ENCODE measurements at regions not wholly inside any gene's neighbourhood (a gene's known extent, or its start where the extent isn't known, plus 50 kb on each side); places are given as distances from the start of the nearest gene placed in this dataset.

GRCh38 chr6:104653781-104654180, 205.9 kb downstream of the HACE1 start:
- Histone ChIP-seq H3K9ac (no peak overlapping the region), H3K9me2 (no peaks in the 10 kb centered on the region), H3K27ac (ENCODE audit: low read depth in 2 of 2, low read length in 1 of 2) (no peak overlapping the region), H4K20me1 (ENCODE audit: insufficient read depth) (no peaks in the 10 kb centered on the region), H3K36me3 (replicated peaks in 1 of 2; ENCODE audit: control insufficient read depth in 1 of 2, insufficient read depth in 2 of 2, low read length in 1 of 2) (no peaks in the 10 kb centered on the region), H3F3A (replicated peaks; ENCODE audit: insufficient read depth) (no peaks in the 10 kb centered on the region), H3K79me2 (ENCODE audit: insufficient read depth) (no peaks in the 10 kb centered on the region), H3K27me3 (ENCODE audit: insufficient read depth) (no peaks in the 10 kb centered on the region), H3K4me1 (ENCODE audit: control insufficient read depth in 1 of 2, insufficient read depth in 2 of 2, low read depth in 1 of 2, low read length in 1 of 2) (no peaks in the 10 kb centered on the region), H3K4me2 (no peak overlapping the region), H3K4me3 (ENCODE audit: low read depth in 2 of 2, low read length in 1 of 2) (no peak overlapping the region), H2AFZ (ENCODE audit: low read depth) (no peak overlapping the region), H3K9me3 (no peaks in the 10 kb centered on the region)
- POLR2A ChIA-PET = interaction anchor here (0.6 kb wide), 1 partner anchor 468 kb away, joined by 3 read pairs; no protein-coding TSS in a partner anchor
- 69% methylated on average over 3 of the region's 3 CpGs for WGBS (ENCODE audit: low lambda C conversion rate)
- DNase-seq = no peak
- TF ChIP-seq CHD2 (IDR thresholded peaks at IDR 0.05; ENCODE audit: low read length, partially characterized antibody) (no peak), USF2 (IDR thresholded peaks at IDR 0.05; ENCODE audit: borderline replicate concordance, low read depth, low read length) (no peak)
- CTCF ChIA-PET = no interaction called here

GRCh38 chr6:104648347-104648746, 211.4 kb downstream of the HACE1 start:
- H4K20me1 ChIP-seq (ENCODE audit: insufficient read depth) = no peaks in the 10 kb centered on the region
- DNase-seq = no peak
- no peaks in the 10 kb centered on the region; a peak in 1 of 4 replicates for H3K4me1 ChIP-seq (ENCODE audit: control insufficient read depth in 1 of 2, insufficient read depth in 2 of 2, low read depth in 1 of 2, low read length in 1 of 2)
- H3K36me3 ChIP-seq (replicated peaks in 1 of 2; ENCODE audit: control insufficient read depth in 1 of 2, insufficient read depth in 2 of 2, low read length in 1 of 2) = no peaks in the 10 kb centered on the region
- ChIA-PET POLR2A (no interaction called here), CTCF (interaction anchor here (1.0 kb wide), 1 partner anchor 12 kb away, joined by 3 read pairs; no protein-coding TSS in a partner anchor)
- H3K79me2 ChIP-seq (ENCODE audit: insufficient read depth) = no peaks in the 10 kb centered on the region
- no peak overlapping the region for H2AFZ ChIP-seq (ENCODE audit: low read depth)
- H3K9ac ChIP-seq = no peak overlapping the region
- H3K9me2 ChIP-seq = no peaks in the 10 kb centered on the region
- no peak overlapping the region for H3K4me2 ChIP-seq
- H3K4me3 ChIP-seq (ENCODE audit: low read depth in 2 of 2, low read length in 1 of 2) = no peak overlapping the region
- no peak for TF ChIP-seq SMC3 (IDR thresholded peaks at IDR 0.05; ENCODE audit: low read depth, low read length)
- H3K27me3 ChIP-seq (ENCODE audit: insufficient read depth) = no peaks in the 10 kb centered on the region
- no peaks in the 10 kb centered on the region for H3K9me3 ChIP-seq
- no peaks in the 10 kb centered on the region for H3F3A ChIP-seq (replicated peaks; ENCODE audit: insufficient read depth)
- 72% methylated on average over 1 of the region's 1 CpG for WGBS (ENCODE audit: low lambda C conversion rate)
- H3K27ac ChIP-seq (ENCODE audit: low read depth in 2 of 2, low read length in 1 of 2) = no peak overlapping the region

GRCh38 chr6:104644848-104645247, 214.9 kb downstream of the HACE1 start:
- no peak overlapping the region for H3K9ac ChIP-seq
- no peak overlapping the region for H2AFZ ChIP-seq (ENCODE audit: low read depth)
- no peaks in the 10 kb centered on the region for H3K9me2 ChIP-seq
- no peaks in the 10 kb centered on the region for H4K20me1 ChIP-seq (ENCODE audit: insufficient read depth)
- no peaks in the 10 kb centered on the region for H3K9me3 ChIP-seq
- no peaks in the 10 kb centered on the region for H3K27me3 ChIP-seq (ENCODE audit: insufficient read depth)
- H3K4me2 ChIP-seq = no peak overlapping the region
- DNase-seq = no peak
- WGBS (ENCODE audit: low lambda C conversion rate) = 71% methylated on average over 1 of the region's 1 CpG
- no peak overlapping the region for H3K4me3 ChIP-seq (ENCODE audit: low read depth in 2 of 2, low read length in 1 of 2)
- POLR2A ChIA-PET = no interaction called here
- H3K4me1 ChIP-seq (ENCODE audit: control insufficient read depth in 1 of 2, insufficient read depth in 2 of 2, low read depth in 1 of 2, low read length in 1 of 2) = no peaks in the 10 kb centered on the region; a peak in 2 of 4 replicates
- no peak overlapping the region for H3K27ac ChIP-seq (ENCODE audit: low read depth in 2 of 2, low read length in 1 of 2)
- no peaks in the 10 kb centered on the region for H3K79me2 ChIP-seq (ENCODE audit: insufficient read depth)
- no peaks in the 10 kb centered on the region for H3F3A ChIP-seq (replicated peaks; ENCODE audit: insufficient read depth)
- no peaks in the 10 kb centered on the region for H3K36me3 ChIP-seq (replicated peaks in 1 of 2; ENCODE audit: control insufficient read depth in 1 of 2, insufficient read depth in 2 of 2, low read length in 1 of 2)
- CTCF ChIA-PET = no interaction called here
- no peak for TF ChIP-seq MXI1 (IDR thresholded peaks at IDR 0.05; ENCODE audit: low read depth, low read length)
- TF ChIP-seq MAX (IDR thresholded peaks at IDR 0.05; ENCODE audit: low read depth) = no peak
- TF ChIP-seq EP300 (IDR thresholded peaks at IDR 0.05; ENCODE audit: borderline replicate concordance in 1 of 2, low read depth in 1 of 2, low read length in 1 of 2) = no peak
- no peak for TF ChIP-seq TAF1 (IDR thresholded peaks at IDR 0.05; ENCODE audit: borderline replicate concordance, low read depth, low read length)
- TF ChIP-seq SIN3A (IDR thresholded peaks at IDR 0.05; ENCODE audit: borderline replicate concordance, low read depth, low read length) = no peak
- TF ChIP-seq NRF1 (IDR thresholded peaks at IDR 0.05; ENCODE audit: low read depth, low read length) = no peak
- no peak for TF ChIP-seq PBX3 (IDR thresholded peaks at IDR 0.05)
- TF ChIP-seq GATA2 (CRISPR knock-in tag; IDR thresholded peaks at IDR 0.05) = no peak
- TF ChIP-seq RCOR1 (IDR thresholded peaks at IDR 0.05; ENCODE audit: low read length) = no peak
- no peak for TF ChIP-seq MEF2A (IDR thresholded peaks at IDR 0.05; ENCODE audit: borderline replicate concordance, low read depth)
- no peak for TF ChIP-seq EZH2phosphoT487 (IDR thresholded peaks at IDR 0.05; ENCODE audit: borderline replicate concordance, low read depth)
- TF ChIP-seq ZBTB33 (IDR thresholded peaks at IDR 0.05; ENCODE audit: borderline replicate concordance, low read depth) = no peak
- TF ChIP-seq JUND (IDR thresholded peaks at IDR 0.05) = no peak
